Ovary (tissue), 3 donors: ENCODE measurements at regions not wholly inside any gene's neighbourhood (a gene's known extent, or its start where the extent isn't known, plus 50 kb on each side); places are given as distances from the start of the nearest gene placed in this dataset.

Experiments
- CTCF ChIP-seq, 3 donors: fragments of 450-650 bp in 2 of 3; fragments of 200-600 bp in 1 of 3; IDR thresholded peaks; one replicate each; pipeline versions ENCODE4 v1.5.1 to v1.8.0; 2016 to 2022; ENCODE audit warnings: antibody characterized with exemption in 3 of 3, mild to moderate bottlenecking in 1 of 3
- EP300 ChIP-seq: sonication (generic); formaldehyde crosslinking; IDR thresholded peaks from one replicate; pipeline ENCODE4 v1.6.1; 2017; ENCODE audit warnings: antibody characterized with exemption
- donor health status: DM: no; HTN: no; CAD: no.

GRCh38 chr12:90390947-90391346 lies 564.0 kb downstream of the CCER1 start:
- TF ChIP-seq CTCF (IDR thresholded peaks at IDR 0.05): no peak
- no peak for TF ChIP-seq EP300
